Keratinocyte (primary cell): ENCODE measurements at regions not wholly inside any gene's neighbourhood (a gene's known extent, or its start where the extent isn't known, plus 50 kb on each side); places are given as distances from the start of the nearest gene placed in this dataset.

Experiments used
- DNase-seq: peaks from one replicate; pipeline ENCODE4 v3.0.0-alpha.2; 2011; ENCODE audit warnings: low read depth, missing footprints, low spot score
- FAIRE-seq: peaks from 2 replicates; lab custom pipeline; 2011; peaks lifted over from hg19 to GRCh38; lab: Jason Lieb, UNC
- H2AFZ ChIP-seq: 2 replicates; pipeline ENCODE4 v1.6.0; 2012; ENCODE audit warnings: low read length, control low read depth, inconsistent platforms; ENCODE audit not compliant: control insufficient read depth
- H3K27ac ChIP-seq: 2 replicates; pipeline ENCODE4 v1.5.1; 2011; ENCODE audit warnings: low read length; ENCODE audit not compliant: control insufficient read depth, insufficient read depth
- H3K27me3 ChIP-seq: 3 replicates; pipeline ENCODE4 v1.6.0; 2011; ENCODE audit warnings: low read length; ENCODE audit not compliant: control insufficient read depth, insufficient read depth; ENCODE audit errors: extremely low read depth
- H3K36me3 ChIP-seq, 2 experiments: 2 replicates in 1 of 2; 3 replicates in 1 of 2; pipeline ENCODE4 v1.5.1; 2011; ENCODE audit warnings: low read length in 2 of 2, mild to moderate bottlenecking in 1 of 2; ENCODE audit not compliant: control insufficient read depth in 2 of 2, insufficient read depth in 2 of 2; ENCODE audit errors: extremely low read depth in 1 of 2
- H3K4me1 ChIP-seq: 3 replicates; pipeline ENCODE4 v1.5.1; 2011; ENCODE audit warnings: low read length; ENCODE audit not compliant: control insufficient read depth, insufficient read depth; ENCODE audit errors: extremely low read depth
- H3K4me2 ChIP-seq: 3 replicates; pipeline ENCODE4 v1.6.0; 2011; ENCODE audit warnings: low read depth, low read length; ENCODE audit not compliant: control insufficient read depth, insufficient read depth; ENCODE audit errors: extremely low read depth
- H3K4me3 ChIP-seq, 3 experiments: fragments of 200-600 bp in 1 of 3; sonication (generic) in 1 of 3; 2 replicates in 2 of 3; 3 replicates in 1 of 3; pipeline ENCODE4 v1.5.1; 2011 to 2016; ENCODE audit warnings: low read length in 3 of 3, mild to moderate bottlenecking in 3 of 3, control low read depth in 2 of 3, inconsistent platforms in 1 of 3, low read depth in 1 of 3, mixed read lengths in 1 of 3, mixed run types in 1 of 3, moderate library complexity in 1 of 3; ENCODE audit not compliant: control insufficient read depth in 2 of 3, insufficient read depth in 2 of 3; ENCODE audit errors: extremely low read depth in 1 of 3
- H3K79me2 ChIP-seq: 2 replicates; pipeline ENCODE4 v1.6.0; 2012; ENCODE audit warnings: low read length; ENCODE audit not compliant: control insufficient read depth, insufficient read depth
- H3K9ac ChIP-seq: 3 replicates; pipeline ENCODE4 v1.6.0; 2011; ENCODE audit warnings: low read length; ENCODE audit not compliant: control insufficient read depth, insufficient read depth; ENCODE audit errors: extremely low read depth
- H3K9me1 ChIP-seq: 3 replicates; pipeline ENCODE4 v1.6.0; 2011; ENCODE audit warnings: low read length; ENCODE audit not compliant: control insufficient read depth, insufficient read depth; ENCODE audit errors: extremely low read depth
- H3K9me3 ChIP-seq: 2 replicates; pipeline ENCODE4 v1.5.1; 2012; ENCODE audit warnings: low read depth, low read length; ENCODE audit not compliant: control insufficient read depth
- H4K20me1 ChIP-seq: 3 replicates; pipeline ENCODE4 v1.6.0; 2011; ENCODE audit warnings: low read length; ENCODE audit not compliant: control insufficient read depth, insufficient read depth; ENCODE audit errors: extremely low read depth
- EZH2 ChIP-seq: IDR thresholded peaks from one replicate; pipeline ENCODE4 v1.6.1; 2012; ENCODE audit warnings: inconsistent platforms, mild to moderate bottlenecking, low read length, moderate library complexity
- dilution Hi-C: fragments of 300-500 bp; cut with MboI; formaldehyde crosslinking; loops from one replicate; pipeline ENCODE4 v1.7.0; 2020; ENCODE audit warnings: low sequenced_read_pairs; ENCODE audit not compliant: extremely low pct_ligation_motif_present
- TF ChIP-seq, protein P1 (sequence below), 3 experiments: IDR thresholded peaks in 1 of 3; conservative IDR thresholded peaks in 1 of 3; optimal IDR thresholded peaks in 1 of 3; 2 replicates in 2 of 3; 3 replicates in 1 of 3; pipeline versions ENCODE3 to v1.5.1; 2011; ENCODE audit warnings: low read length in 3 of 3, mild to moderate bottlenecking in 3 of 3, moderate library complexity in 2 of 3, control low read depth in 1 of 3, inconsistent platforms in 1 of 3; ENCODE audit not compliant: insufficient read depth in 2 of 3; ENCODE audit errors: extremely low read depth in 1 of 3

DNA sequence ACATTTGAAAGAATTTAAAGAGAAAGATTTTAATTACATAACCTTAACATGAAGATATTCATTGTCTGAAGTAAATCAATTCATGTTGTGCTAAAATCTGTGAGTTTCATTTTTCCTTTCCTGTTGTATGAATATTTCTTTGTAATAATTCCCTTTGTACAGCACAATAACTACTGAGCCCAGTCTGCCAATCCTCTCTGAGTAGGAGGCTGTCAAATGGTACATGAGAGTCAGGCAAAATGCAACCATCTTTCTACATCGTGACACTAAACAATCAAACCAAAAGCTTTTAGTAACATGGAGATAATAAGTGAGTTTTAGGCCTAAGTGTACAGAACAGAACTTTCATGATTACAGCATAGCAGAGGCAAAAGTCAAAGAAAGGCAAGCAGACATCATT is 165.5 kb downstream of the PLPPR4 start:
- H3K9ac ChIP-seq = no peak overlapping the region
- no peaks in the 10 kb centered on the region for H3K9me3 ChIP-seq
- no peaks in the 10 kb centered on the region for H3K9me1 ChIP-seq
- H3K4me2 ChIP-seq = no peak overlapping the region
- H4K20me1 ChIP-seq = no peaks in the 10 kb centered on the region
- H3K27me3 ChIP-seq = no peaks in the 10 kb centered on the region
- FAIRE-seq (no peak), DNase-seq (no peak)
- H3K4me3 ChIP-seq = no peak overlapping the region
- no peaks in the 10 kb centered on the region for H3K36me3 ChIP-seq
- no peak for TF ChIP-seq EZH2
- TF ChIP-seq, protein P1, sequence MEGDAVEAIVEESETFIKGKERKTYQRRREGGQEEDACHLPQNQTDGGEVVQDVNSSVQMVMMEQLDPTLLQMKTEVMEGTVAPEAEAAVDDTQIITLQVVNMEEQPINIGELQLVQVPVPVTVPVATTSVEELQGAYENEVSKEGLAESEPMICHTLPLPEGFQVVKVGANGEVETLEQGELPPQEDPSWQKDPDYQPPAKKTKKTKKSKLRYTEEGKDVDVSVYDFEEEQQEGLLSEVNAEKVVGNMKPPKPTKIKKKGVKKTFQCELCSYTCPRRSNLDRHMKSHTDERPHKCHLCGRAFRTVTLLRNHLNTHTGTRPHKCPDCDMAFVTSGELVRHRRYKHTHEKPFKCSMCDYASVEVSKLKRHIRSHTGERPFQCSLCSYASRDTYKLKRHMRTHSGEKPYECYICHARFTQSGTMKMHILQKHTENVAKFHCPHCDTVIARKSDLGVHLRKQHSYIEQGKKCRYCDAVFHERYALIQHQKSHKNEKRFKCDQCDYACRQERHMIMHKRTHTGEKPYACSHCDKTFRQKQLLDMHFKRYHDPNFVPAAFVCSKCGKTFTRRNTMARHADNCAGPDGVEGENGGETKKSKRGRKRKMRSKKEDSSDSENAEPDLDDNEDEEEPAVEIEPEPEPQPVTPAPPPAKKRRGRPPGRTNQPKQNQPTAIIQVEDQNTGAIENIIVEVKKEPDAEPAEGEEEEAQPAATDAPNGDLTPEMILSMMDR (optimal IDR thresholded peaks at IDR 0.05 in 1 of 3, IDR thresholded peaks at IDR 0.05 in 1 of 3, conservative IDR thresholded peaks at IDR 0.05 in 1 of 3; ENCODE audit: extremely low read depth in 1 of 3, insufficient read depth in 2 of 3, low read length in 3 of 3) = no peak
- dilution Hi-C loops = no loop called here
- no peak overlapping the region for H3K27ac ChIP-seq
- no peaks in the 10 kb centered on the region for H3K79me2 ChIP-seq
- H2AFZ ChIP-seq = no peak overlapping the region
- H3K4me1 ChIP-seq = no peaks in the 10 kb centered on the region

GRCh38 chr1:99438656-99439230 is 174.5 kb downstream of the PLPPR4 start:
- dilution Hi-C loops = no loop called here
- H3K4me2 ChIP-seq = no peak overlapping the region

More at GRCh38 chr1:99438656-99439230, 174.5 kb downstream of the PLPPR4 start:
- H3K79me2 ChIP-seq = no peaks in the 10 kb centered on the region
- no peaks in the 10 kb centered on the region for H3K27me3 ChIP-seq
- no peak for TF ChIP-seq EZH2
- TF ChIP-seq, protein P1 (optimal IDR thresholded peaks at IDR 0.05 in 1 of 3, IDR thresholded peaks at IDR 0.05 in 1 of 3, conservative IDR thresholded peaks at IDR 0.05 in 1 of 3; ENCODE audit: extremely low read depth in 1 of 3, insufficient read depth in 2 of 3, low read length in 3 of 3) = no peak
- DNase-seq (no peak), FAIRE-seq (no peak)
- H3K4me3 ChIP-seq = no peak overlapping the region
- H3K4me1 ChIP-seq = no peaks in the 10 kb centered on the region
- H3K9me1 ChIP-seq = no peaks in the 10 kb centered on the region
- H3K9me3 ChIP-seq = no peaks in the 10 kb centered on the region
- H3K9ac ChIP-seq = no peak overlapping the region
- H4K20me1 ChIP-seq = no peaks in the 10 kb centered on the region
- H3K27ac ChIP-seq = no peak overlapping the region
- no peak overlapping the region for H2AFZ ChIP-seq
- H3K36me3 ChIP-seq = no peaks in the 10 kb centered on the region
